Esophagus muscularis mucosa (tissue), 4 donors: ENCODE measurements at regions not wholly inside any gene's neighbourhood (a gene's known extent, or its start where the extent isn't known, plus 50 kb on each side); places are given as distances from the start of the nearest gene placed in this dataset.

Experiments used
- DNase-seq: peaks from one replicate; pipeline ENCODE4 v3.0.0-alpha.2; 2017; ENCODE audit errors: extremely low spot score
- H3K27ac ChIP-seq, 4 donors: fragments of 200-600 bp; sonication (generic); replicated peaks in 1 of 4; 1 replicate in 3 of 4; 2 replicates in 1 of 4; pipeline ENCODE4 v1.5.1; 2016 to 2019; ENCODE audit warnings: mild to moderate bottlenecking in 1 of 4
- H3K27me3 ChIP-seq, 4 donors: fragments of 200-600 bp; sonication (generic); one replicate each; pipeline versions ENCODE4 v1.5.1 to v1.6.0; 2016 to 2019
- H3K36me3 ChIP-seq, 4 donors: fragments of 200-600 bp; sonication (generic); one replicate each; pipeline ENCODE4 v1.5.1; 2016 to 2019
- H3K4me1 ChIP-seq, 4 donors: fragments of 200-600 bp; sonication (generic); one replicate each; pipeline ENCODE4 v1.5.1; 2016 to 2019
- H3K4me3 ChIP-seq, 4 donors: fragments of 200-600 bp; sonication (generic); 1 replicate in 2 of 4; 2 replicates in 2 of 4; pipeline ENCODE4 v1.5.1; 2016 to 2019; ENCODE audit warnings: mild to moderate bottlenecking in 4 of 4, moderate library complexity in 1 of 4
- H3K9me3 ChIP-seq, 4 donors: fragments of 200-600 bp; sonication (generic); 1 replicate in 3 of 4; 2 replicates in 1 of 4; pipeline ENCODE4 v1.5.1; 2016 to 2019
- EP300 ChIP-seq: sonication (generic); formaldehyde crosslinking; IDR thresholded peaks from one replicate; pipeline ENCODE4 v1.6.1; 2017; ENCODE audit warnings: antibody characterized with exemption
- POLR2A ChIP-seq: fragments of 450-650 bp; IDR thresholded peaks from one replicate; pipeline ENCODE4 v1.6.1; 2017; ENCODE audit warnings: antibody characterized with exemption, moderate library complexity, mild to moderate bottlenecking, low read depth
- POLR2AphosphoS5 ChIP-seq, 2 donors: sonication (generic); formaldehyde crosslinking; IDR thresholded peaks; one replicate each; pipeline ENCODE4 v1.6.1; 2017; ENCODE audit warnings: antibody characterized with exemption in 2 of 2
- WGBS: methylation state at CpG from one replicate; pipeline ENCODE4 v1.1.5; 2018; 5-methylcytosine and 5-hydroxymethylcytosine counted together
- intact Hi-C: fragments of 100-400 bp; cut with DNase I; formaldehyde crosslinking; loops from one replicate; pipeline ENCODE4 v1.15.1; 2023
- TF ChIP-seq, protein P1 (sequence below), 3 experiments: fragments of 200-600 bp in 2 of 3; fragments of 450-650 bp in 1 of 3; sonication (generic) in 2 of 3; IDR thresholded peaks; one replicate each; pipeline ENCODE4 v1.5.1; 2017 to 2019; ENCODE audit warnings: antibody characterized with exemption in 3 of 3, mild to moderate bottlenecking in 2 of 3, moderate library complexity in 1 of 3

DNA sequence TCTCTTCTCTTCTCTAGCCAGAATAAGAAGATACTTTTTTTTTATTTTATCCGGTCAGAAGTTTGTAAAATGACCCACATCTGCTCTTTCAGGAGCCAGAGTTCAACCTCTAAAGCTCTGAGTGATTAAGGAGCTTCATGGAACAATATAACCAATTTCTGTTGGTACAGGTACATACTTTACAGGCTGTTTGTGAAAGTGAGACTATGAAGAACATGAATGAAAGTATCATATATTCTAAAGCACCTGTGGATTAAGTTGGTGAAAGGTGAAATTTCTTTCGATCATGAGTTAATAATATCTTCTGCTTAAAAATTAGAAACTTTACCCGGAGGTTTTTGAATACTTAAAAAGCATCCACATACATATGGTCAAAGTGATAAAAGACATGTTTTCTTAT lies 65.2 kb downstream of the DMRT2 start:
- Histone ChIP-seq H3K4me1 (no peaks in the 10 kb centered on the region), H3K4me3 (no peak overlapping the region), H3K36me3 (no peaks in the 10 kb centered on the region), H3K27ac (no peak overlapping the region), H3K27me3 (peaks cover 0 to 3% (median 0%) of the 10 kb centered on the region in 4 donors), H3K9me3 (no peaks in the 10 kb centered on the region)
- intact Hi-C loops, result no loop called here
- TF ChIP-seq, protein P1, sequence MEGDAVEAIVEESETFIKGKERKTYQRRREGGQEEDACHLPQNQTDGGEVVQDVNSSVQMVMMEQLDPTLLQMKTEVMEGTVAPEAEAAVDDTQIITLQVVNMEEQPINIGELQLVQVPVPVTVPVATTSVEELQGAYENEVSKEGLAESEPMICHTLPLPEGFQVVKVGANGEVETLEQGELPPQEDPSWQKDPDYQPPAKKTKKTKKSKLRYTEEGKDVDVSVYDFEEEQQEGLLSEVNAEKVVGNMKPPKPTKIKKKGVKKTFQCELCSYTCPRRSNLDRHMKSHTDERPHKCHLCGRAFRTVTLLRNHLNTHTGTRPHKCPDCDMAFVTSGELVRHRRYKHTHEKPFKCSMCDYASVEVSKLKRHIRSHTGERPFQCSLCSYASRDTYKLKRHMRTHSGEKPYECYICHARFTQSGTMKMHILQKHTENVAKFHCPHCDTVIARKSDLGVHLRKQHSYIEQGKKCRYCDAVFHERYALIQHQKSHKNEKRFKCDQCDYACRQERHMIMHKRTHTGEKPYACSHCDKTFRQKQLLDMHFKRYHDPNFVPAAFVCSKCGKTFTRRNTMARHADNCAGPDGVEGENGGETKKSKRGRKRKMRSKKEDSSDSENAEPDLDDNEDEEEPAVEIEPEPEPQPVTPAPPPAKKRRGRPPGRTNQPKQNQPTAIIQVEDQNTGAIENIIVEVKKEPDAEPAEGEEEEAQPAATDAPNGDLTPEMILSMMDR (IDR thresholded peaks at IDR 0.05), result no peak
- no peak for TF ChIP-seq EP300
- no peak for TF ChIP-seq POLR2AphosphoS5 (IDR thresholded peaks at IDR 0.05)
- TF ChIP-seq POLR2A, result no peak
- WGBS, result 72% methylated on average over 3 of the region's 3 CpGs
- no peak for DNase-seq

DNA sequence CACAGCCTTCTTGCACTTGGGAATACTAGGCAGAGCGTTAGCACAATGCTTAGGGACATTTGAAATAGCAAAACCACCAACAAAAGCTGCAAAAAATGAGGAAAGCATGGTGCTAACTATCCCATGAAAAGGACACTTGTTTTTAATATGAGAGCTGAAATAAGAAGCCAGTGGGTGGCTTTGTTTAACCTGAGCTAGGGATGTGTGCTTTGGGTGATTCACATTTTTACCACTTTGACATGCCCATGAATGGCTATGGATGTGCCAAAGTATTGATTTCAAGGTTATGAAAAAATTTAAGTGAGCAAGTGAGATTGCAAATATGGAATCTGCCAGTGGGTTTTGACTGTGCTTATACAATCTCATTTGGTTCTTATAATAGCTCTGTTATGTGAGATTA lies 67.3 kb downstream of the DMRT2 start:
- TF ChIP-seq POLR2A, result no peak
- TF ChIP-seq POLR2AphosphoS5 (IDR thresholded peaks at IDR 0.05), result no peak
- TF ChIP-seq, protein P1 (IDR thresholded peaks at IDR 0.05), result no peak
- TF ChIP-seq EP300, result no peak
- intact Hi-C loops, result no loop called here
- WGBS, result 74% methylated on average over 1 of the region's 1 CpG

DNA sequence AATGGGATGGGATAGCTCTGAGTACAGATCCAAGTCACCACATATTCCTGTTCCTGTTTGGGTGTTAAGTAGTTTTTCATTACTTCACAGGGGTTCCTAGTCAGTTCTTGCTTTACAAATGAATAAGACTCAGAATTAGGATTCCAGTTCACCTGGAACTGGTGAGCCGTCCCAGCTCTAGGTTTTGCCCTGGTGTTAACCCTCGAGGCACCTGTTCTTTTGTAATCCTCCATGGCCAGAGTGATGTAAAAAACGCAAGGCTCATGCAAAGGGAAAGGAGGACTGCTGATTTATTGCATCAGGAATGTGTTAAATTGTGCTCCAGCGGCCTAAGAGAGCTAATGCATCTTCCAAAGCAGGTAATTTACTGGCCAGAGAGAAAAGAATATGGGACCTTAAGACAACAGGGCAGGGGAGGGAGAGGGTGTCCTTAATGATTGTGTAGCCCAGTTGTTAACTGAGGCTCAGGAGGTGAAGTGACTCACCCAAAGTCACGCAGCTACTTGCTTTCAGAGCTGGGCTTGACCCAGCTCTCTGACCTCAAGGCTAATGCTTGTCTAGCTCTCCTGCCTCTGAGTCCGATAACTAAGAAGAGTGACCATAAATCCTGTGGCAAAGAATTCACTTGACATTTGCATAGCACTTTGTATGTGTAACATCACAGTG lies 70.5 kb downstream of the DMRT2 start:
- no peak overlapping the region for H3K4me3 ChIP-seq
- intact Hi-C loops, result no loop called here
- no peaks in the 10 kb centered on the region for H3K4me1 ChIP-seq
- TF ChIP-seq POLR2AphosphoS5 (IDR thresholded peaks at IDR 0.05), result no peak
- no peaks in the 10 kb centered on the region for H3K36me3 ChIP-seq
- no peaks in the 10 kb centered on the region for H3K9me3 ChIP-seq
- no peak overlapping the region for H3K27ac ChIP-seq
- DNase-seq, result no peak
- 52% methylated on average over 6 of the region's 6 CpGs for WGBS
- peaks cover 0 to 3% (median 0%) of the 10 kb centered on the region in 4 donors for H3K27me3 ChIP-seq

More for the DNA sequence above, 67.3 kb downstream of the DMRT2 start:
- H3K4me1 ChIP-seq, result no peaks in the 10 kb centered on the region
- H3K27ac ChIP-seq, result no peak overlapping the region
- H3K36me3 ChIP-seq, result no peaks in the 10 kb centered on the region
- peaks cover 0 to 3% (median 0%) of the 10 kb centered on the region in 4 donors for H3K27me3 ChIP-seq
- no peaks in the 10 kb centered on the region for H3K9me3 ChIP-seq
- DNase-seq, result no peak
- H3K4me3 ChIP-seq, result no peak overlapping the region

DNA sequence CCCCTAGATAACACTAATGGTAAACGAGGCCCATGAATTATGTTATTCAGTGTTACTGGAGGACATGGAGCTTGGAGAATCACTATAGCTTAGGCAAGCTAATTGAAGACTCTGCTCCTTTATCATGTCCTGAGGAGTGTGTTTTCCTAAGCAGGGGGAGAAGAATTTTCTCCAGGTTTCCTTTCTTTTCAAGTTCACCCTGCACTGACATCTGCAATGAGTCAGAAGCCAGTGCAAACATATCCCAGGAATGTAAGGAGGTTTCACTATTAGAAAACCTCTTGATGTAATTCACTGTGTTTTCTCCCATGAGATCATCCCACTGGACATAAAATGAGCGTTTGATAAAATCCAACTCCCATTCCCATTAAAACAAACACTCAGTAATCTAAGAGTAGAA lies 75.6 kb downstream of the DMRT2 start:
- intact Hi-C loops, result no loop called here
- H3K27ac ChIP-seq, result no peak overlapping the region
- no peak overlapping the region for H3K4me3 ChIP-seq
- no peaks in the 10 kb centered on the region for H3K27me3 ChIP-seq
- WGBS, result 38% methylated on average over 2 of the region's 2 CpGs
- TF ChIP-seq, protein P1 (IDR thresholded peaks at IDR 0.05), result no peak
- TF ChIP-seq EP300, result no peak
- TF ChIP-seq POLR2A, result no peak
- no peak for TF ChIP-seq POLR2AphosphoS5 (IDR thresholded peaks at IDR 0.05)
- no peaks in the 10 kb centered on the region for H3K36me3 ChIP-seq
- H3K9me3 ChIP-seq, result peaks cover 0 to 8% (median 0%) of the 10 kb centered on the region in 4 donors
- DNase-seq, result no peak
- H3K4me1 ChIP-seq, result no peaks in the 10 kb centered on the region

DNA sequence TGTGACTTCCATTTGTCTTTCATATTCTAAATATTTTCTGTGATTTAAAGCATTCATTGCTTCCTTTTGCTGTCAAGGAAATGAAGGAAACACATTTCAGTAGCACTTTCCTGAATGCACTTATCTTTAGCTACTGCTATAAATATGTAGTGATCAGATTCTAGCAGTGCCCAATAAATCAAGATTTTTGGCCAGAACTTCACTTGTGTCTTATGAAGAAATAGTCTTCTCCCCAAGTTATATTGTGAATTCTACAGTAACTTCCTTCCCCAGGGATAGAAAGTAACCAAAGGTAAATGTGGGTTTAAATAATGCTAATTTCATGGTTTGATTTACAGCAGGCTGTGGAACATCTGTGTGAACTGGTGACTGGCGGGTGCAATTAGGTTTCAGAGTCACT lies 77.9 kb downstream of the DMRT2 start:
- Histone ChIP-seq H3K27me3 (no peaks in the 10 kb centered on the region), H3K9me3 (peaks cover 0 to 8% (median 0%) of the 10 kb centered on the region in 4 donors), H3K4me3 (no peak overlapping the region), H3K4me1 (no peaks in the 10 kb centered on the region), H3K36me3 (no peaks in the 10 kb centered on the region), H3K27ac (no peak overlapping the region)
- intact Hi-C loops, result no loop called here
- 58% methylated on average over 1 of the region's 1 CpG for WGBS
- DNase-seq, result no peak
- TF ChIP-seq POLR2A (no peak), EP300 (no peak), POLR2AphosphoS5 (IDR thresholded peaks at IDR 0.05) (no peak)
- TF ChIP-seq, protein P1 (IDR thresholded peaks at IDR 0.05), result no peak
